ENCODE measurements at regions not wholly inside any gene's neighbourhood (a gene's known extent, or its start where the extent isn't known, plus 50 kb on each side); places are given as distances from the start of the nearest gene placed in this dataset.
"Not testable (repeated sequence)": the region's sequence is repeated elsewhere in the genome, so short reads cannot be mapped to it uniquely, and the experiment has no call there.

DNA sequence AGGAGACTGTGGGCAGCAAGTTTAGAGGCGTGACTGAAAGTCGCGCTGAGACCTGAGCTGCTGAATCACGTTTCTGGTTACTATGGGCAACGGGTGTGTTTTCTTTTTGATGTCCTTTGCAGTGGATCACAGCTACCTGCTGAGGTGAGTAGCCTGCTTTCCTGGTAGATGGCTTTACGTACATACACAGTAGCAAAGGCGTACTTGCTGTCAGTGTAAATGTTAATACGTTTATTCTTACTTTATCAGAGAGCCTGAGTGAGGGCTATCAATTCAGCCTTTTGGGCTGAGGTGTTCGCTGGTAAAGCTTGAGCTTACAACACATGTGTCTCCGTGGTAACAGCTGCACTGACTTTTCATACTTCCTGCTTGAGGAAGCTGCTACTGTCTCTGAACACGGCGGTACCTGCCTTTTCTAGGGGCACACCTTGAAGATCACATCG, 165.1 kb upstream of the CCZ1B start:
- not testable (repeated sequence) for DNase-seq

DNA sequence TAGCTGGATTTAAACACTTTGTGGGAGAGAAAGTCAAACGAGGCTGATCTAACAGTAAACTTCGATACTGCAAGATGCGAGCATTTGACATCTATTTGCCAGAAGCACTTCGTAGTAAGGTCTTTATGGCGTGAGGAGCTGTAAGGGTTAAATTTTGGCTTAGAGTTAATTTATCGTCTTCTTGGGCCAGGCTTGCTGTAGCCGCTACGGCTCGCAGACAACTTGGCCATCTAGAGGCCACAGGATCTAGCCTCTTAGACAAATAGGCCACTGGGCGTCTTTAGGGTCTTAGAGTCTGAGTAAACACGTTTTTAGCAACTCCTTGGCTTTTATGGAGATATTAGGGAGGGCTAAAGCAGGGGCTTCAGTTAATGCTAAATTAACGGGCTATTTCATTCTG, 165.6 kb upstream of the CCZ1B start:
- DNase-seq: not testable (repeated sequence)

DNA sequence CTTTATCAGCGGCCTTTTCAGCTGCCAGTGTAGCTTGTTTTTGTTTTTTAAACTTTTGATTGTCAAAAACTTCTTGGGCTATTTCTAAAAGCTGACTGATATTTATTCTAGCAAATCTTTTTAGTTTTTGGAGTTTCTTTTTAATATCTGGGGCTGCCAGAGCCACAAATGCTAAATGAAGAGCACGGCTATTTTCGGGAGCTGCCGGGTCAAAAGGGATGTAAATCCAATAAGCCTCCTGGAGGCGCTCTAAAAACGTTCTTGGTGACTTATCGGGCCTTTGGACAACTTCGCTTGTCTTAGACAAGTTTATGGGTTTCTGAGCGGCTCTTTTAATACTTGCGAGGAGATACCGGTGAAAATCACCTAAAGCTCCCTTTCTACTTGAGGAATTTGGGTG, 166.1 kb upstream of the CCZ1B start:
- not testable (repeated sequence) for DNase-seq

DNA sequence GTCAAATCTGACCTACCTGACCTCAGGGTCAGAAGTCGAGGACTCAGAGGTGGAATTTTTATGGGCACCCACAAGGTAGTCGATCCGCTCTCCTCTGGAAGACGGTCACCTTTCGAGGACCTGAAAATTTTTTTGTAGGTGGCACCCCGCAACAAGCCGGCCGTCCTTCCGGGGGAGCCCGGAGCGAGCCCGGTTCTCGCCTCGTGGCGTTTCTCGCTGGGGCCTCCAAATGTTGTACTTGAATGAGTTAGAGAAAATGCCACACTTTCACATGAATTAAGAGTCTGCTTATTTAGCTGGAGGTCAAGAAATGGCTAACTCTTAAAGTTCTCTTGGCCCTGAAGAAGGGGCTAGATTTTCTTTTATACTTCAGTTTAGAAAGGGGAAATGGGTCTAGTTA, 169.0 kb upstream of the CCZ1B start:
- DNase-seq: not testable (repeated sequence)

DNA sequence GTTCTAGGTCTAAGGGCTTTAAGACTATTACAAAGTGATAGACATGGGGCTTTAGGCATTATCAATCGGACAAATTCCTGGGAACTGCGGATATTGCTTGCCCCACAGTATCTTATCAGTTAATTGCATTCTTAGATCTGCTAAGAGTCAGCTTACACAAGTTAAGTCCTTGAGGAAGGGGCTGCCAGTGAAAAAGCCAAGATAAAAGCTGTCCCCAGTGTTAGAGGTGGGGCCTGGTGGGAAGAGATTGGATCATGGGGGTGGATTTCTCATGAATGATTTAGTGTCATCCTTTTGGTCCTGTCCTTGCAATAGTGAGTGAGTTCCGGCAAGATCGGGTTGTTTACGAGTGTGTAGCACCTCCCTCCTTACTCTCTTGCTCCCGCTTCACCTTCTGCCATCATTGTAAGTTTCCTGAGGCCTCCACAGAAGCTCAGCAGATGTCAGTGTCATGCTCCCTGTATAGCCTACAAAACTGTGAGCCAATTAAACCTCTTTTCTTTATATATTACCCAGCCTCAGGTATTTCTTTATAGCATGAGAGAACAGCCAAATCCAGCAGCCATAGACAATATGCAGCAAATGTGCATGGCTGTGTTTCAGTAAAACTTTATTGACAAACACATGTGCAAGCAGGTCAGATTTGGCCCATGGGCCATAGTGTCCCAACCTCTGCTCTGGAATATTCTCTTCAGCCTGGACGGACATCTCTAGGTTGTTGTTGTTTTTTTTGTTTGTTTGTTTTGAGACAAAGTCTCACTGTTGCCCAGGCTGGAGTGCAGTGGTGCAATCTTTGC, 169.6 kb upstream of the CCZ1B start:
- not testable (repeated sequence) for DNase-seq

DNA sequence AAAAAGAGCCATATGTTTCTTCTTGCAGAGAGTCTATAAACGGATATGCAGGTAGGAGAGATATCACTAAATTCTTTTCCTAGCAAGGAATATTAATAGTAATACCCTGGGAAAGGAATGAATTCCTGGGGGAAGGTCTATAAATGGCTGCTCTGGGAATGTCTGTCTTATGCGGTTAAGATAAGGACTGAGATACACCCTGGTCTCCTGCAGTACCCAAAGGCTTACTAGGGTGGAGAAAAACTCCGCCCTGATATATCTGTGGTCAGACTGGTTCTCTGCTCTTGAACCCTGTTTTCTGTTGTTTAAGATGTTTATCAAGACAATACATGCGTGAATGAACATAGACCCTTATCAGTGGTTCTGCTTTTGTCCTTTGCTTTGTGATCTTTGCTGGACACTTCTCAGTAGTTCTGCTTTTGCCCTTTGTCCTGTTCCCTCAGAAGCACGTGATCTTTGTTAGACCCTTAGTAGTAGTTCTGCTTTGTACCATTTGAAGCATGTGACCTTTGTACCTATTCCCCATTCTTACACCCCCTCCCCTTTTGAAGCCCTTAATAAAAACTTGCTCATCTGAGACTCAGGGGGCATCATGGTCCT, 173.1 kb upstream of the CCZ1B start:
- DNase-seq: not testable (repeated sequence)

DNA sequence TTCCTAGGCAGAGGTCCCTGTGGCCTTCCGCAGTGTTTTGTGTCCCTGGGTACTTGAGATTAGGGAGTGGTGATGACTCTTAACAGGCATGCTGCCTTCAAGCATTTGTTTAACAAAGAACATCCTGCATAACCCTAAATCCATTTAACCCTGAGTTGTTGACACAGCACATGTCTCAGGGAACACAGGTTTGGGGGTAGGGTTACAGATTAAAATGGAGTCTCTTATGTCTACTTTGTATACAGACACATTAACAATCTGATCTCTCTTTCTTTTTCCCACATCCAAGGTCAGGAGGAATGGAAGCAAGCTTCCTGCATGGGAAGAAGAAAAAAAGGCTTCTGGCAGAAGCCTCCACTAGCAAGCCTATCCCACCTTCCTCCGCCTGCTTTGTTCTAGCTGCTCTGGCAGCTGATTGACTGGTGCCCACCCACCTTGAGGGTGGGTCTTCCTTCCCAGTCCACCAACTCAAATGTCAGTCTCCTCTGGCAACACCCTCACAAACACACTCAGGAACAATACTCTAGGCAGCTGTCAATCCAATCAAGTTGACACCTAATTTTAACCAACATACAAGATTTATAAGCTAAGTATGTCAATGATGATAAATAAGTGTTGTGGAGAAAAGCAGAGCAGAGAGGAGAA, 176.5 kb upstream of the CCZ1B start:
- no peak for DNase-seq

DNA sequence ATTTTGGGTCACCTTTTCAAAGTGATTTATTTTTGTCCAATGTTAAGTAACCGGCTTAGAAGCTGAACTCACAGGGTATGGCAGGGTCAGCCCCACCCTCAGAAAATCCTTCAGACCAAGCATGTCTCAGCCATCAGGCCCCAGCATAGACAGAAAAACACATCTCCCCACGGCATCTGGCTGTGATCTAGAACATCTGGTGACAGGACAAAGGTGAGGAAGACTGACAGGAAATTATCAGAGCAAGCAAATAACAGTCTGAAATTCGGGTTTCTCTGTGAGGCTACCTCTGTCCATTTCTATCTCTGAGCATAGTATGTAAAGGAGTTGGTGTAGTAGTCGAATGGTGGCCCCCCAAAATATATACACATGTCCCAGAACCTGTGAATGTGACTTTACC, 177.0 kb upstream of the C1GALT1 start:
- DNase-seq: no peak

DNA sequence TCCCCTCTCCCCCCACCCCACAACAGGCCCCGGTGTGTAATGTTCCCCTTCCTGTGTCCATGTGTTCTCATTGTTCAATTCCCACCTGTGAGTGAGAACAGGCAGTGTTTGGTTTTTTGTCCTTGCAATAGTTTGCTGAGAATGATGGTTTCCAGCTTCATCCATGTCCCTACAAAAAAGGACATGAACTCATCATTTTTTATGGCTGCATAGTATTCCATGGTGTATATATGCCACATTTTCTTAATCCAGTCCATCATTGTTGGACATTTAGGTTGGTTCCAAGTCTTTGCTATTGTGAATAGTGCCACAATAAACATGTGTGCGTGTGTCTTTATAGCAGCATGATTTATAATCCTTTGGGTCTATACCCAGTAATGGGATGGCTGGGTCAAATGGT, 176.4 kb upstream of the C1GALT1 start:
- not testable (repeated sequence) for DNase-seq

DNA sequence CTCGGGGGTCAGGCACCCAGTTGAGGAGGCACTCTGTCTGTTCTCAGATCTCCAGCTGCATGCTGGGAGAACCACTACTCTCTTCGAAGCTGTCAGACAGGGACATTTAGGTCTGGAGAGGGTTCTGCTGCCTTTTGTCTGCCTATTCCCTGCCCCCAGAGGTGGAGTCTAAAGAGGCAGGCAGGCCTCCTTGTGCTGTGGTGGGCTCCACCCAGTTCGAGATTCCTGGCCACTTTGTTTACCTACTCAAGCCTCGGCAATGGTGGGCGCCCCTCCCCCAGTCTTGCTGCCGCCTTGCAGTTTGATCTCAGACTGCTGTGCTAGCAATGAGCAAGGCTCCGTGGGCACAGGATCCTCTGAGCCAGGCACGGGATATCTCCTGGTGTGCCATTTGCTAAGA, 171.1 kb upstream of the C1GALT1 start:
- not testable (repeated sequence) for DNase-seq

DNA sequence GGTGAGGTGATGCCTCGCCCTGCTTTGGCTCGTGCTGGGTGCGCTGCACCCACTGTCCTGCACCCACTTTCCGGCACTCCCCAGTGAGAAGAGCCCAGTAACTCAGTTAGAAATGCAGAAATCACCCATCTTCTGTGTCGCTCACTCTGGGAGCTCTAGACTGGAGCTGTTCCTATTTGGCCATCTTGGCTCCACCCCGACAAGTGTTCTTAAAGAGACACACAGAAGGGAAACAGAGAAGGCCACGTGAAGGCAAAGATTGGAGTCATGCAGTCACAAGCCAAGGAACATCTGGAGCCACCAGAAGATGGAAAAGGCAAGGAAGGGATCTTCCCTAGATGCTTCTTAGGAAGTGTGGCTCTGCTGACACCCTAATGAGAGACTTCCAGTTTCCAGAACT, 170.6 kb upstream of the C1GALT1 start:
- not testable (repeated sequence) for DNase-seq

DNA sequence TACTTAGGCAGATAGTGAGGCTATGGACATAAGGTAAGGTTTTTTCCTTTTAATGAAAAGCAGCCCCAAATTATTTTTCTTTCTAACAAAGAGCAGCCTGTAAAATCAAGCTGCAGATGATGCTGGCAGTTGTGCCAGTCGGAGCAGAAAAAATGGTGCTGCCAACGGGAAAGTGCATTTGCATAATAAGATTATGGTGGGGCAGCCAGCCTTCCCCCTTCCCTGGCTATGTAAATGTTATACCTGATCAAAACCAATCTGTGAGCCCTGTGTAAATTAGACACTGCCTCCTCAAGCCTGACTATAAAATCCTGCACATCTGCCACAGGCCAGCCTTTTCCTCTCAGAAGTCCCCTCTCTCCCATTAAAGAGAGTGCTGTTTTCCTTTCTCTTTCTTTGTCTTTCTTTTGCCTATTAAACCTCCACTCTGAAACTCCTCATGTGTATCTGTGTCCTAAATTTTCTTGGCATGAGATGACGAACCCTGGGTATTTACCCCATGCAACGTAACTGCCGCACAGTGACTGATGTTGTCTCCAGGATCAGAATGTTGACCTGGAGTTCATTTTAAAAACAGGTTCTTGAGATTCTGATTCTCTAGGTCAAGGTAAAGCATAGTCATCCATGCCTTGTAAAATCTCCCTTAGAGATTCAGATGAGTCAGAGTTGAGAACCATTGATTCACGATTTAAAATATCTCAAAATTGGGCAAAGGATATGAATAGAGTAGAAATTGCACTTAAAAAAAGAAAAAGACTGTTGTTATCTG, 167.3 kb upstream of the C1GALT1 start:
- DNase-seq: peak; percentile 83 to 92

DNA sequence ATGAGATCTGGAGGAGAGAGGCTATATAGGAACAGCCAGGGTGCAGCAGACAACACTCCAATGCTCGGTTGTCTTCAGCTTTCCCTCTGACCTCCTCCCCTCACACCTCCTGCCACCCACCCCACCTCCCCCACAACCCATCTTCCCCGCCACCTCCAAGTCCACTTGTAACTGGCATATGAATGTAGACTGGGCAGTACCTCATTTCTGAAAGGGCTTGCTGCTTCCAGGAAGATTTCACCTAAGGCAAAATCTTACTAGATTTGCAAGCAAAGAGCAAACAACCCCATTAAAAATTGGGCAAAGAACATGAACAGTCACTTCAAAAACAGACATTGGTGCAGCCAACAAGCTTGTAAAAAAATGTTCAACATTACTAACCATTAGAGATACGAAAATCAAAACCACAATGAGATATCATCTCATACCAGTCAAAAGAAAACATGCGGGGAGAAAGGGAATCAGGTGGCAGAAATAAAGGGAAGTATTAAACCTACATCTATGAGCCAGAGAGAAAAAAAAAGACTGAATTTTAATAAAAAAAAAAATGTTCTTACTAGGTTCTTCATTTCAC, 164.6 kb upstream of the C1GALT1 start:
- DNase-seq: no peak

DNA sequence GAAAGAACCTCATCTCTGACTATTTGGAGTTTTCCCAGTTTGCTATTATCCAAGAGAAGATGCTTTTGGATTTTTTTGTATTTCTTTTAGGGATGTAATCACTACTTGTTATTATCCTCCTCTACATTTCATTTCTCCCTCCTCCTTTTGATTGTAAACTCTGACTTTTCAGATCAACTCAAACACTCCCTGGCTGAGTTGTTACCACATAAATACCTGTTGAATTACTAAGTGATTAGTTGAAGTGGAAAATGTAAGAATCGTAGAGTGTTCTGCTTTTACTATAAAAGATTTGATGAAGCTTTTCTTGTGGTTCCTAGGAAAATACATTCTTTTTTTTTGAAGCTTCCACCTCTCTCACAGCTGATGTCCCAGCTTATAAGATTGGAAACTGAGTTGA, 164.1 kb upstream of the C1GALT1 start:
- no peak for DNase-seq

DNA sequence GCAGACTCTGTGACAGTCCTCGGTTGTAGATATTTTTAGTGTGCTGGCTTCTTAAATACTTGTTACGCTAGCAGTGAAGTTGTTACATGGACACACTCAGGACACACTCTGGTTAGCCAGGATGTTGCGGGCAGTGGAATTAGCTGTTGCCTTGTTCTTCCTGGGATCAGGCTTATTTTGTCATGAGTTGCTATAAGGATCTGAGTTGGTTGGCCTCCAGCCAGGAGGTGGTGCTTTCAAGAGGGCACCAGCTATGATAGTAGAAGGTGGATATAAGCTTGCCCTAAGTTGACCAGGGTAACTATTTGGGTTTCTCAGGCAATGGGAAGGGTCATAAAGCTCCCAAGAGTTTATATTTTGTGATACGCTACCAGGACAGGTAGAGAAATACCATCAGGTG, 150.1 kb upstream of the C1GALT1 start:
- no peak for DNase-seq

DNA sequence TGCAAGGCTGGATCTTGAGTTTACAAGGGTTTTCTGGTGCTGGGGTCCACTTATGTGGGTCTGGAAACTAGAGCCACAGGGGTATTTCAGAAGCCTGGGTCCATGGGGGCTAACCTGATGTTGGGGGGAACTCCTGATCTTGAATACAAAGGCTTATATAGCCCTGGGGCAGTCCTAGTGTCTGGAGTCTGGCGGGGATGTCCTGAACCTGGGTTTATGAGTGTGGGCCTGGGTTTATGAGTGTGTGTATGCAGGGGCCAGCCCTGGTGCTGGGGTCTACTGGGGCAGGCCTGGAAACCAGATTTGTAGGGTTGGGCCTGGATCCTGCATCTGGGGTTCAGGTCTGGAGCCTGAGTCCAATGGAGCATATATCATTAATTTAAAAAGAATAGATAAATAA, 146.5 kb upstream of the C1GALT1 start:
- DNase-seq: no peak

DNA sequence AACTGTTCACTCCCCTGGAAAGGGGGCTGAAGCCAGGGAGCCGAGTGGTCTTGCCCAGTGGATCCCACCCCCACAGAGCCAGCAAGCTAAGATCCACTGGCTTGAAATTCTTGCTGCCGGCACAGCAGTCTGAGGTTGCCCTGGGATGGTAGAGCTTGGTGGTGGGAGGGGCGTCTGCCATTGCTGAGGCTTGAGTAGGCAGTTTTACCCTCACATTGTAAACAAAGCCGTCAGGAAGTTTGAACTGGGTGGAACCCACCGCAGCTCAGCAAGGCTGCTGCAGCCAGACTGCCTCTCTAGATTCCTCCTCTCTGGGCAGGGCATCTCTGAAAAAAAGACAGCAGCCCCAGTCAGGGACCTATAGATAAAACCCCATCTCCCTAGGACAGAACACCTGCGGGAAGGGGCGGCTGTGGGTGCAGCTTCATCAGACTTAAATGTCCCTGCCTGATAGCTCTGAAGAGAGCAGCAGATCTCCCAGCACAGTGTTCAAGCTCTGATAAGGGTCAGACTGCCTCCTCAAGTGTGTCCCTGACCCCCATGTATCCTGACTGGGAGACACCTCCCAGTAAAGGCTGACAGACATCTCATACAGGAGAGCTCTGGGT, 140.0 kb upstream of the C1GALT1 start:
- not testable (repeated sequence) for DNase-seq

DNA sequence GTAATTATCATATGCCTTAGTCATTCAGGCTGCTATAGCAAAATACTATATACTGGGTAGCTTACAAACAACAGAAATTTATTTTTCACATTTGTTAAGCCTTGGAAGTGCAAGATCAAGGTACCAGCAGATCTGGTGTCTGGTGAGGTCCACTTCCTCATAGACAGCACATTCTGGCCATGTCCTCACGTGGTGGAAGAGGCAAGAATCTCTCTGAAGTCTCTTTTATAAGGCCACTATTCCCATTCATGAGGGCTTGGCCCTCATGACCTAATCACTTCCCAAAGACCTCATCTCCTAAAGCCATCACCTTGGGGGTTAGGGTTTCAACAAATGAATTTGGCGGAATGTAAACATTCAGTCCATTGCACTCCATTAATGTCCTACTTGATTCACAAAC, 137.5 kb upstream of the C1GALT1 start:
- DNase-seq: no peak

DNA sequence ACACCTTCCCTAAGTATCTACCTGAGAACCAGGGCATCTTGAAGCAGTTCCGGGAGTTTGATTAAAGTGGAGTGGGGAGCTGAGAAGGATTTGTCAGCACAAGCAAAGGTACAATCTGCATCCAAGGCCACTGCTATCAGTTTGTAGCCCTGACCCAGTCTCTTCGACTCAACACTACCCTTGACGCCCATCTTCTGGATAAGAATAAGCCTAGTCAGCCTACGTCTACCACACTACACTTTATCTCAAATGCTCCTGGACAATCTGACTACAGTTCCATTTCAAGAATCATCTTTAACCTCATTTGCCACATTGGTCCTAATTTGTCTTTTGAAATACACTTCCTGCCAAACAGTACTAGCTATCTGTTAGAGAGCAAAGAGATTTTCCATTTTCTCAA, 134.1 kb upstream of the C1GALT1 start:
- DNase-seq: no peak

DNA sequence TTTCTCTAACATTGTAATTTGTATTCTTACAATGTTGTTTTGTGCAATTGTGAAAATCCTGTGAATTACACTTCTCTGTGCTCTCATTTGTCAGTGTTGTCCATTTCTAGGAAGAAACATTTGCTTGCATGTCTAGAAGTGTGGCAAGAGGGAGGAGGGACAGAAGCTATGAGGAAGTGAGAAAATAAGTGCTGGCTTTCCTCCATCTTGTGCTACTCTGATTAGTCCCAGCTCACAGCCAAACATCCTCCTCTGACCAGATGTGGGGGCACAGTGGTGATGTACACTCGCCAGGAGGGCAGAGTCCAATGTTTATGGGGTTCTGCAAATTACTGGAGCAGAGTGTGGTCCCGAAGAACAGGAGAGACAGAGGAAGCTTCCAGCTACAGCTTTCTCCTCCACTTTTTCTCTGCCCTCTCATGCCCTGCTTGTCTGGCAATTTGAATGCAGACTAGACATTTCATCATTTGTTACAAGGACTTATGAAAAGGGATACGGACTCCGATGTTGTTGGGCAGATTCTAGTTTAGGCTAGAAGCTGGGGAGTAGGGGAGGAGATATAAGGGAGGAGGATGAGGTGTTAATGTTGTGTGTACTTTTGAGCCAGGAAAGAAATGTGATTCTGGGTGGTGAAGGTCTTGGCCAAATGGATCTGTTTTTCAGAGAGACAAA, 131.0 kb upstream of the C1GALT1 start:
- DNase-seq: no peak

DNA sequence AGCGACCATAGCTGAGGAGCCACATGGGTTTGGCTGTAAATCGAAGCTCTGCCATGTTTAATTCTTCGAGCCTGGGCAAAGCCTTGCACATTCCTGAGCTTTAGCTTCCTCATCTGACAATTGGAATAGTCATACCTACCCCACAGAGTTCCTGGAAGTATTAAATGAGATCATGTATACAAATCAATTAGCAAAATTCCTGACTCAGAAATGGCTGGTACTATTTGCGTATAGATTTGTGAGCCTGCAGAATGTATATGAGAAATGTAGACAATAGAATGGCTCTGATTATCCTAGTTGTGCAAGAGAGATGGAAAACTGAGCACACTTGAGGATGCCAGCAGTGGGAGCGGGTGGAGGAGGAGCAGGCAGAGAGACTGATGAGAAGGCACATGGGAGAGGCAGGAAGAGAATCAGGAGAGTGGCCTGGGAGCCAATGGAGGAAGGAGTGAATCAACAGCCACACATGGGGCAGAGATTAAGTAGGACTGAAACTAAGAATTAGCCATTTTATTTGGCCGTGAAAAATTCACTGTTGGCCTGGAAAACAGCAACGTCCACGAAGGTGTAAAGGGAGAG, 128.0 kb upstream of the C1GALT1 start:
- no peak for DNase-seq
